ENCODE measurements at regions not wholly inside any gene's neighbourhood (a gene's known extent, or its start where the extent isn't known, plus 50 kb on each side); places are given as distances from the start of the nearest gene placed in this dataset.

DNA sequence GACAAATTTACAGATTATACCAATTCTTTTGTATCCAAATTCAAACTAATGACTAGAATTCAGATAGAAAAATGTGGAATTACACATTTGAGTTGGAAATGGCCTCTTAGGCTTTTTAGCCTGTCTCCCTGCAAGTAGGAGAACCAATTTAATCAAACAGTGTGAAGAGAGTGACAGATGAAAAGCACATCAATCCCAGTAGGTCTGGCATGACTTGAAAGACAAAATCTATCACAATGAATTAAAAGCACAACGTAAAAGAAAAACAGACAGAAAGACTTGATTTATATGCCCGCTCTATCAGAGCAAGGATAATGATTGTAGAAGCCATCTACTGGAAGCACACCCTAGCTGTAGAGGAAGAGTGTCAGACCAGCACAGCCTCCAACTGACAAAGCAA is 1084.4 kb upstream of the SPRY2 start:
- no peak for DNase-seq
- no peaks in the 10 kb centered on the region for H3K9me3 ChIP-seq
- no peak overlapping the region for H3K4me3 ChIP-seq
- no peaks in the 10 kb centered on the region for H3K27me3 ChIP-seq
- no peaks in the 10 kb centered on the region for H3K36me3 ChIP-seq
- ATAC-seq (ENCODE audit: low FRiP score in 2 of 2) = no peak
- TF ChIP-seq POLR2A (IDR thresholded peaks at IDR 0.05) = no peak
- no peak for TF ChIP-seq POLR2AphosphoS5 (IDR thresholded peaks at IDR 0.05)
- TF ChIP-seq, protein P1, sequence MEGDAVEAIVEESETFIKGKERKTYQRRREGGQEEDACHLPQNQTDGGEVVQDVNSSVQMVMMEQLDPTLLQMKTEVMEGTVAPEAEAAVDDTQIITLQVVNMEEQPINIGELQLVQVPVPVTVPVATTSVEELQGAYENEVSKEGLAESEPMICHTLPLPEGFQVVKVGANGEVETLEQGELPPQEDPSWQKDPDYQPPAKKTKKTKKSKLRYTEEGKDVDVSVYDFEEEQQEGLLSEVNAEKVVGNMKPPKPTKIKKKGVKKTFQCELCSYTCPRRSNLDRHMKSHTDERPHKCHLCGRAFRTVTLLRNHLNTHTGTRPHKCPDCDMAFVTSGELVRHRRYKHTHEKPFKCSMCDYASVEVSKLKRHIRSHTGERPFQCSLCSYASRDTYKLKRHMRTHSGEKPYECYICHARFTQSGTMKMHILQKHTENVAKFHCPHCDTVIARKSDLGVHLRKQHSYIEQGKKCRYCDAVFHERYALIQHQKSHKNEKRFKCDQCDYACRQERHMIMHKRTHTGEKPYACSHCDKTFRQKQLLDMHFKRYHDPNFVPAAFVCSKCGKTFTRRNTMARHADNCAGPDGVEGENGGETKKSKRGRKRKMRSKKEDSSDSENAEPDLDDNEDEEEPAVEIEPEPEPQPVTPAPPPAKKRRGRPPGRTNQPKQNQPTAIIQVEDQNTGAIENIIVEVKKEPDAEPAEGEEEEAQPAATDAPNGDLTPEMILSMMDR (IDR thresholded peaks at IDR 0.05) = no peak
- TF ChIP-seq EP300 (IDR thresholded peaks at IDR 0.05) = no peak
- no peak overlapping the region for H3K27ac ChIP-seq
- no peaks in the 10 kb centered on the region for H3K4me1 ChIP-seq
- WGBS, 2 donors = 74 to 81% methylated on average over 2 of the region's 2 CpGs

DNA sequence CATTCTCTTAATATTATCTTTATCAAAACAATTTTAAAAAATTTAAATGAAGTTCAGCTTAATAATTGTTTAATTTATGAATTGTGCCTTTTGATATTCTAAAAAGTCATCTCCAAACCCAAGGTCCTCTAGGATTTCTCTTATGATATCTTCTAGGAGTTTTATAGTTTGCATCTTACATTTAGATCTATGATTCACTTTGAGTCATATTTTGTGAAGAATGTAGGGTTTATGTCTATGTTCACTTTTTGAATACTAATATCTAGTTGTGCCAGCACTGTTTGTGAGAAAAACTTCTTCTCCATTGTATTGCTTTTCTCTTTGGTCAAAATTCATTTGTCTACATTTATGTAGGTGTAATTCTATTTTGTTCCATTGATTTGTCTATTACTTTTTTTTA is 1068.4 kb upstream of the SPRY2 start:
- DNase-seq = no peak
- no peak overlapping the region for H3K27ac ChIP-seq
- no peaks in the 10 kb centered on the region for H3K27me3 ChIP-seq
- H3K4me1 ChIP-seq = no peaks in the 10 kb centered on the region
- no peak overlapping the region for H3K4me3 ChIP-seq
- ATAC-seq (ENCODE audit: low FRiP score in 2 of 2) = no peak
- no peaks in the 10 kb centered on the region for H3K9me3 ChIP-seq
- no peaks in the 10 kb centered on the region for H3K36me3 ChIP-seq
- TF ChIP-seq EP300 (IDR thresholded peaks at IDR 0.05) = no peak
- TF ChIP-seq, protein P1 (IDR thresholded peaks at IDR 0.05) = no peak
- TF ChIP-seq POLR2A (IDR thresholded peaks at IDR 0.05) = no peak
- no peak for TF ChIP-seq POLR2AphosphoS5 (IDR thresholded peaks at IDR 0.05)

DNA sequence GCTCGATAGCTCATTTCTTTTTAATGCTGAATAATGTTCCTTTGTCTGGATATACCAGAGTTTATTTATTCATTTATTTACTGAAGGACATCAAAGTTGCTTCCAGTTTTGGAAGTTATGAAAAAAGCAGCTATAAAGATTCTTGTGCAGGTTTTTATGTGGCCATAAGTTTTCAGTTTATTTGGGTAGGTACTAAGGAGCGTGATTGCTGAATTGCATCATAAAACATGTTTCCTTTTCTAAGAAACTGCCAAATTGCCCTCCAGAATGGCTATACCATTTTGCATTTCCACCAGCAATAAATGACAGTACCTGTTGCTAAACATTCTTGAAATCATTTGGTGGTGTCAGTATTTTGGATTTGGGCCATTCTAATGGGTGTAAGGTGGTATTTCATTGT is 1067.7 kb upstream of the SPRY2 start:
- Histone ChIP-seq H3K36me3 (no peaks in the 10 kb centered on the region), H3K9me3 (no peaks in the 10 kb centered on the region), H3K27me3 (no peaks in the 10 kb centered on the region), H3K4me3 (no peak overlapping the region), H3K4me1 (no peaks in the 10 kb centered on the region), H3K27ac (no peak overlapping the region)
- no peak for TF ChIP-seq POLR2AphosphoS5 (IDR thresholded peaks at IDR 0.05)
- no peak for TF ChIP-seq POLR2A (IDR thresholded peaks at IDR 0.05)
- no peak for TF ChIP-seq EP300 (IDR thresholded peaks at IDR 0.05)
- TF ChIP-seq, protein P1 (IDR thresholded peaks at IDR 0.05) = no peak
- ATAC-seq (ENCODE audit: low FRiP score in 2 of 2) = no peak
- WGBS, 2 donors = 86 to 95% methylated on average over 2 of the region's 2 CpGs
- DNase-seq = no peak

DNA sequence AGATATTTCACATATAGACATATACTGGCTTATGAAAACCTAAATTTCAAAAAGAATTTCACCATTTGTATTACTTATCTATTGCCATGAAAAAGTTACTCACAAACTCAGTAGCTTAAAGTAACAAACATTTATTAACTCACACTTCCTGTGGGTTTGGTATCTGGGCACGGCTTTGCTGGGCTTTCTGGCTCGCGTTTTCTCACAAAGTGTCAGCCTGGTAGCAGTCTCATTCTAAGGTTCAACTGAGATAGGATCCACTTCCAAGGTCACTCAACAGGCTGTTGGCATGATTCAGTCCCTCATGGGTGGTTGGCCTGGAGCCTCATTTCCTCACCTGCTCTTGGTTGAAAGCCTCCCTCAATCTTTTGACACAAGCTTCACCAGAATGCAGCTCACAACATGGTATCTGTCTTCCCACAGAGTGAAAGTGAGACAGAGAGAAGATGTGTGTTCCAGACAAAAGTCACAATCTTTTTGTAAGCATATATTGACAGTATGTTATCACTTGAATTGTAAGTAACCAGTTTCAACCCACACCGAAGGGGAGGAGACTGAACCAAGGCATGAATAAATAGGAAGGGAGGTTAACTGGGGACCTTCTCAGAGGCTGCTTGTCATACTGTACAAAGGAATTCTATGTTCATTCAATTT is 1065.8 kb upstream of the SPRY2 start:
- DNase-seq = no peak
- TF ChIP-seq POLR2AphosphoS5 (IDR thresholded peaks at IDR 0.05) = no peak
- TF ChIP-seq, protein P1 (IDR thresholded peaks at IDR 0.05) = no peak
- no peak for TF ChIP-seq POLR2A (IDR thresholded peaks at IDR 0.05)
- TF ChIP-seq EP300 (IDR thresholded peaks at IDR 0.05) = no peak

DNA sequence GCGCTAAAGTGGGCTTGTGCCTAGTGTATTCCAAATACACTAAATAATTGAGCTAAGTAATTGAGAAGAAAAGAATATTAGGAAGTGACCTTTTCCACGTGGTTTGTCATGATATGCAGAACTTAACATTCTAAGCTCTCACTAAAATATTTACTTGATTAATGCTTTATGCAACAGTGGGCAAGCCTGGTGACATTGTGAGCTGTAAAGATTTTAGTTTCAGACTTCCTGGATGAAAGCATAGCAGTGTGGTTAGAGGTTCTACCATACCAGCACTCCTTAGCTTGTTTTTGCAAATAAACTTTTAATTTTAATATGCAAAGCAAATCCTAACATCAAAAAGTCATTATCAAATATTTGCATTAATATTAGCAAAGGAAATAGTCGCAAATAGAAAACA is 1065.1 kb upstream of the SPRY2 start:
- Histone ChIP-seq H3K36me3 (no peaks in the 10 kb centered on the region), H3K27ac (no peak overlapping the region), H3K4me3 (no peak overlapping the region), H3K27me3 (no peaks in the 10 kb centered on the region), H3K9me3 (no peaks in the 10 kb centered on the region), H3K4me1 (no peaks in the 10 kb centered on the region)
- whole genome bisulfite sequencing, 2 donors = 29 to 48% methylated on average over 3 of the region's 3 CpGs
- no peak for TF ChIP-seq POLR2AphosphoS5 (IDR thresholded peaks at IDR 0.05)
- TF ChIP-seq, protein P1 (IDR thresholded peaks at IDR 0.05) = no peak
- TF ChIP-seq EP300 (IDR thresholded peaks at IDR 0.05) = no peak
- TF ChIP-seq POLR2A (IDR thresholded peaks at IDR 0.05) = no peak
- no peak for ATAC-seq (ENCODE audit: low FRiP score in 2 of 2)
- DNase-seq = no peak

More for the DNA sequence above, 1065.8 kb upstream of the SPRY2 start:
- ATAC-seq (ENCODE audit: low FRiP score in 2 of 2) = no peak
- Histone ChIP-seq H3K9me3 (no peaks in the 10 kb centered on the region), H3K27me3 (no peaks in the 10 kb centered on the region), H3K27ac (no peak overlapping the region), H3K4me3 (no peak overlapping the region), H3K36me3 (no peaks in the 10 kb centered on the region), H3K4me1 (no peaks in the 10 kb centered on the region)
- WGBS, 2 donors = 70 to 77% methylated on average over 4 of the region's 4 CpGs

Measured in upper lobe of left lung (tissue), 6 donors.